Endothelial cell (in vitro differentiated cells): ENCODE measurements at regions not wholly inside any gene's neighbourhood (a gene's known extent, or its start where the extent isn't known, plus 50 kb on each side); places are given as distances from the start of the nearest gene placed in this dataset.

ENCODE experiments used
- DNase-seq: peaks from one replicate; pipeline ENCODE4 v3.0.0; 2021; ENCODE audit warnings: low spot score
- H3K27ac Mint-ChIP-seq: one replicate; pipeline ENCODE4 v1.8.0; 2021; ENCODE audit warnings: mixed read lengths, inconsistent platforms; ENCODE audit not compliant: unreplicated experiment
- H3K27me3 Mint-ChIP-seq: one replicate; pipeline ENCODE4 v1.8.0; 2021; ENCODE audit warnings: mild to moderate bottlenecking, moderate library complexity, mixed read lengths, inconsistent platforms; ENCODE audit not compliant: unreplicated experiment
- H3K36me3 Mint-ChIP-seq: one replicate; pipeline ENCODE4 v1.8.0; 2021; ENCODE audit warnings: mild to moderate bottlenecking, low read depth, mixed read lengths, inconsistent platforms; ENCODE audit not compliant: unreplicated experiment
- H3K4me1 Mint-ChIP-seq: one replicate; pipeline ENCODE4 v1.8.0; 2021; ENCODE audit warnings: mild to moderate bottlenecking, mixed read lengths, inconsistent platforms; ENCODE audit not compliant: unreplicated experiment
- H3K4me3 Mint-ChIP-seq: one replicate; pipeline ENCODE4 v1.8.0; 2021; ENCODE audit warnings: mild to moderate bottlenecking, mixed read lengths, inconsistent platforms; ENCODE audit not compliant: unreplicated experiment
- H3K9me3 Mint-ChIP-seq: one replicate; pipeline ENCODE4 v1.8.0; 2021; ENCODE audit warnings: mixed read lengths, inconsistent platforms; ENCODE audit not compliant: unreplicated experiment
- CTCF ChIP-seq: fragments of 200-600 bp; sonication (generic); IDR thresholded peaks from one replicate; pipeline ENCODE4 v1.5.0; 2021; ENCODE audit warnings: antibody characterized with exemption; ENCODE audit not compliant: unreplicated experiment

DNA sequence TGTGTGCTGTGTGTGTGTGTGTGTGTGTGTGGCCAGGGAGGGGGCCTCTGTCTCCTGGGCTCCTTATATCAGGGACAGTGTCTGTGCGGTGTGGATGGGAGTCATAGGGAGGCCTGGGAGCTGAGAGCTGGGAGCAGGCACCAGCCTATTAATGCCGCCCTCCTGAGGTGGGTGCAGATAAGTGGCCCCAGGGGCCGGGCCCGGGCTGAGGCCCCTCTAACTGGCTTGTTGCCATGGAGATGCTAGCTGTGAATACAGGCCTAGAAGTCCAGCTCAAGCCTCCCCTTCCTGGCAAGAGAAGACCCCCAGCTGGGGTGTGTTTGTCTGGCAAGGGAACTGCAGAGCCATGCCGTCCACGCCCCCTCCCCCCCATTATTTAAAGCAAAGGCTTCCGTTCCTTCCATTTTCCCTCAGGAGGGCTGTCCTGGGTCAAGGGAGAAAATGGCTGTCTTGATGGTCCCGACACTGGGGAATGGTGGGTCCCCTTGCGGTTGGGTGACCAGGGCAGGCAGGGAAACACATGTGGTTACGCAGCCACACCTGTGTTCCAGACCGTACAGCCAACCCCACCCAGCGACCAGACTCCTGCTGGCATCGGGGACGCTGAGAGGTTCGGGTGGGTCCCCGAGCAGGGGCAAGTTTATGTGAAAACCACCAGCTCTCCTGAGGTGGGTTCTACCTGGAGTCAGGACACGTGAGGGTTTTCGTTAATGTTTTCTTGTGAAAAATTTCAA lies 141.1 kb downstream of the MRM1 start:
- Mint-ChIP-seq H3K4me1 (peaks cover 3% of the 10 kb centered on the region), H3K36me3 (peaks cover 4% of the 10 kb centered on the region), H3K4me3 (no peak overlapping the region), H3K27ac (no peak overlapping the region), H3K9me3 (no peaks in the 10 kb centered on the region), H3K27me3 (peaks cover 5% of the 10 kb centered on the region)
- DNase-seq = no peak
- no peak for TF ChIP-seq CTCF

- Mint-ChIP-seq H3K4me1 (peaks cover 3% of the 10 kb centered on the region), H3K9me3 (no peaks in the 10 kb centered on the region), H3K36me3 (peaks cover 4% of the 10 kb centered on the region), H3K27me3 (peaks cover 5% of the 10 kb centered on the region), H3K27ac (no peak overlapping the region), H3K4me3 (no peak overlapping the region)
- TF ChIP-seq CTCF = no peak
- no peak for DNase-seq
Observed at GRCh38 chr17:36743130-36743529, 141.7 kb downstream of the MRM1 start.

GRCh38 chr17:36746381-36747053 lies 145.1 kb downstream of the MRM1 start:
- Mint-ChIP-seq H3K27ac (no peak overlapping the region), H3K4me1 (peaks cover 3% of the 10 kb centered on the region), H3K9me3 (no peaks in the 10 kb centered on the region), H3K27me3 (peaks cover 7% of the 10 kb centered on the region), H3K36me3 (no peaks in the 10 kb centered on the region), H3K4me3 (no peak overlapping the region)
- no peak for TF ChIP-seq CTCF
- DNase-seq = no peak

DNA sequence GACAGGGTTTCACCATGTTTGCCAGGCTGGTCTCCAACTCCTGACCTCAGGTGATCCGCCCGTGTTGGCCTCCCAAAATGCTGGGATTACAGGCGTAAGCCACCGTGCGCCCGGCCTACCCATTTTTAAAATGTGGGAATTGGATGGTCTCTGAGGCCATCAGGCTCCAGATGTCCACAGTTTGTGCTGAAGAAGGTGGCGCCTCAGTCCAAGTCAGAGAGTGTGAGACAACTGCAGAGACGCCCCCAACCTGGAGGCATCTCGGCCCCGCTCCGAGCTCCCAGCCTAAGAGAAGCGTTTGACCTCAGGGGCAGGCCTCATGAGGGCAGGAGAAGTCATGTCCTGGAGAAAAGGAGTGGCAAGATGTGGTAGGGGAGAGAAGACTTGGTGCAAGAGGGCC lies 146.5 kb downstream of the MRM1 start:
- Mint-ChIP-seq H3K9me3 (no peaks in the 10 kb centered on the region), H3K27me3 (peaks cover 9% of the 10 kb centered on the region), H3K4me1 (peaks cover 3% of the 10 kb centered on the region), H3K4me3 (no peak overlapping the region), H3K27ac (no peak overlapping the region), H3K36me3 (no peaks in the 10 kb centered on the region)
- TF ChIP-seq CTCF = no peak
- no peak for DNase-seq

- Mint-ChIP-seq H3K27me3 (peaks cover 9% of the 10 kb centered on the region), H3K36me3 (no peaks in the 10 kb centered on the region), H3K4me1 (peaks cover 3% of the 10 kb centered on the region), H3K4me3 (no peak overlapping the region), H3K27ac (no peak overlapping the region), H3K9me3 (no peaks in the 10 kb centered on the region)
- no peak for DNase-seq
- TF ChIP-seq CTCF = no peak
Observed at GRCh38 chr17:36748272-36748671, 146.9 kb downstream of the MRM1 start.
